NCI-H1436 (cell line): ENCODE measurements at regions not wholly inside any gene's neighbourhood (a gene's known extent, or its start where the extent isn't known, plus 50 kb on each side); places are given as distances from the start of the nearest gene placed in this dataset.

Source experiments
- DNase-seq: peaks from one replicate; lab custom pipeline; 2025; lab: John Stamatoyannopoulos, UW

GRCh38 chr22:48348855-48349254 is 1478.8 kb downstream of the BRD1 start:
- DNase-seq, result no peak

- DNase-seq, result no peak
Observed at GRCh38 chr22:48347311-48347710, 1480.4 kb downstream of the BRD1 start.

DNA sequence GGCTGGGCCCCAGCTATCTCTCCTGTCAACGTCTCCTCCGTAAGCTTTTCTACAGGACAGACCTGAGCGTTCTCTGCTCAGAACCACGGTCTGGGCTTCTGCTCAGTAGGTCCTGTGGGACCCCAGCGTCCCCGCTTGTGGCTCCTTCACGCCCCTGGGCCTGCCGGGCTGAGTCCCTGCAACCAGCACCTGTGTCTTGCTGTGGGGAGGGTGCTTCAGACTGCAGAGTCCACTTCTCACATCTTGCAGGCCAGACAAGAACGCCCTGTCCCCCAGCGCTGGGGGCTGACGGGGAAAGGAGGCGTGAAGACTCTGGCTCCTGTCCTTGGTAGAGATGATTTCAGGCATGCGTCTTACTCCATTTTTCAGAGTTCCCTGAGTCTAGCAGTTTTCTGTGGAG is 1480.8 kb downstream of the BRD1 start:
- DNase-seq, result no peak

- no peak for DNase-seq
Observed at GRCh38 chr22:48346311-48346710, 1481.4 kb downstream of the BRD1 start.

- no peak for DNase-seq
Observed at GRCh38 chr22:48345631-48346030, 1482.0 kb downstream of the BRD1 start.

DNA sequence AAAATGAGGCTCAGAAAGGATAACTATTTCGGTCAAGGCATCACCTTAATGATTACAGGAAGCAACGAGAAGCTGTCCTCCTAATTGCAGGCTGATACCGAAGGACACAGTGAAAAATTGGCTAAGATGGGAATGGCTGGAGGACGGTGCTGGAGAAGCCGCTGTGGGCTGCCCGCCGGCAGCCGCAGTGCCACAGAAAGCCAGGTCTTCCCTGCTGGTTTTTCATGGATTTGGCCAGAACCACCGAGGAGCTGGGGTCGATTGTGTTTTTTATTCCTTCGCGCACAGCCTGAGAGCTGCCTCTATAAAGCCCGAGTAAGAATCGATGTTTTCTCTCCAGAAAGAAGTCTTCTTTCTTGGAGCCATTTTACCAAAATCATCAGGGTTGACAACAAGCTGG is 1484.2 kb downstream of the BRD1 start:
- DNase-seq, result no peak

DNA sequence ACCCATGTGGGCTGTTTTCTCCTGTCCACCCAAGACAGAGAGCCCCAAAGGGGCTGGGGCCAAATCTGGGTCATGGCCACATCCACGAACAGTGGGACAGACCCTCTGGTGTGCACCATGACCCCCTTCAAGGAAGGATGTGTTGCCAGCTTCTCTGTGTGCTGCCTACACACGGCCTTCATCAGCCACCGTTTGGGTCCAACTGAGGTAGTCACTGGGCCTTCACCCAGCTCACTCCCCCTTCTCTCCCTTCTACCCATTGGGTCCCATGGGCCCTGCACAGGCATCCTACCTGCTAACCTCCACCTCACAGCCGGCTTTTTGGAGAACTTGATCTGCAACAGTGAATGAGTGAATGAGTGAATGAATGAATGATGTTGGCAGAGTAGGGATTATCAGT is 1484.9 kb downstream of the BRD1 start:
- no peak for DNase-seq

DNA sequence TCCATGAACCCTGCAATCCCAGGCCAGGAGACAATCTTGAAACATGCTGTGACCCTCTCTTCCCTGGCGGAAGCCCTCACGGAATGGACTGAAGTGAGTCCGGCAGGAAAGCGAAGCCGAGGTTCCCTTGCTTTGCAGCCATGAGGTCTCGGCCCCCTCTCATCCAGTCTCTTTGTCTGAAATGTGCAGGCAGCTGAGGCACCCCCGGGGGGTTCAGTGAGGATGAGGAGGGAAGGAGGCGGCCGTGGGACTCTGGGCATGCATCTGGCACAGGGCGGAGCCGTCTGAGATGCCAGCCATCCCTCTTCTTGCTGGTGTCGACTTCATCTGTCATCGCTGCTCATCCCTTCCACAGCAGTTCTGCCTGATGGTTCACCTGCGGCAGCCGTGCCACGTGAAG is 1485.7 kb downstream of the BRD1 start:
- no peak for DNase-seq

DNA sequence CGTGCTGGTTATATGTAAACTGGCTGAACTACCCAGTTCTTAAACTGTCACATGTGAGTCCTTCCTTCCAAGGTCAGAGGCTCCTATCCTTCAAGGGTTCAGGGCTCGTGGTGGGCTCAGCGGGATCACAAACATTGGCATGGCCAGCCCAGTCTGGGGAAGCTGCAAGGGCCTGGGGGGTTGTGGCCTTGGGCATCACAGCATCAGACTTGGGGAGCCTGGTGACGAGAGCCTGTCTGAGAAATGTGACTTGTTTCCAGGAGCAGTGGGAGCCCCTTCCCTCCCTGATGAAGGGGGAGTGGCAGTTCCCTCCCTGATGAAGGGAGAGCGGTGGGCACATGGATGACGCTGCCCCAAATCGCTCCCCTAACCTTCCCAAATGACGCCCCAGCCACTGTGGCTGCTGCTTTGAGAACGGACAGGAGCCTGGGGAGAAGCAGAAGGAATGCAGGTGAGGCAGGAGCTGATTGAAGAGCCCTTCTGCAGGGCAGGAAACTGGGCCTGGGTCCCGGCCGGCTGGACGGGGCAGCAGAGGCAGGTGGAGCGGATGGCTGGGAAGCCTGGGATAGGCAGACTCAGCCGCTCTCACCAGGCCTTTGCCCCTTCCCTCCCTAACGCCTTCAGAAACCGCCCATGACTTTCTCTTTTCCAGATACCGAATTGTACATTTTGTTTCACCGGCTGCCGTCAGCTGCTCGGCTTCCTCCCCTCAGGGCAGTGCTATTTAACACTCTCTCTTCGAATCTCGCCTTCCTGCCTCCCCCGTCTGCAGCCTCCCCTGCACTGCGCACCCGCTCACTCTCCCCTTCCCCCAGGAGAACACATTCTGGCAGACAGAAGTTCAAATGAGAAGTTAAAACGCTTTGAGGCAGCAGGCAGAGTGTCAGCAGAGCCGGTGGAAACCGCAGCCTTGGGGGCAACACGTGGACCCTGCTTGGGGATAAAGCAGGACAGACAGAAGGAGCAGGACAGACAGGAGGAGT is 1486.7 kb downstream of the BRD1 start:
- DNase-seq, result no peak

GRCh38 chr22:48340191-48340590 is 1487.5 kb downstream of the BRD1 start:
- DNase-seq, result no peak

- DNase-seq, result no peak
Observed at GRCh38 chr22:48338793-48339705, 1488.6 kb downstream of the BRD1 start.

DNA sequence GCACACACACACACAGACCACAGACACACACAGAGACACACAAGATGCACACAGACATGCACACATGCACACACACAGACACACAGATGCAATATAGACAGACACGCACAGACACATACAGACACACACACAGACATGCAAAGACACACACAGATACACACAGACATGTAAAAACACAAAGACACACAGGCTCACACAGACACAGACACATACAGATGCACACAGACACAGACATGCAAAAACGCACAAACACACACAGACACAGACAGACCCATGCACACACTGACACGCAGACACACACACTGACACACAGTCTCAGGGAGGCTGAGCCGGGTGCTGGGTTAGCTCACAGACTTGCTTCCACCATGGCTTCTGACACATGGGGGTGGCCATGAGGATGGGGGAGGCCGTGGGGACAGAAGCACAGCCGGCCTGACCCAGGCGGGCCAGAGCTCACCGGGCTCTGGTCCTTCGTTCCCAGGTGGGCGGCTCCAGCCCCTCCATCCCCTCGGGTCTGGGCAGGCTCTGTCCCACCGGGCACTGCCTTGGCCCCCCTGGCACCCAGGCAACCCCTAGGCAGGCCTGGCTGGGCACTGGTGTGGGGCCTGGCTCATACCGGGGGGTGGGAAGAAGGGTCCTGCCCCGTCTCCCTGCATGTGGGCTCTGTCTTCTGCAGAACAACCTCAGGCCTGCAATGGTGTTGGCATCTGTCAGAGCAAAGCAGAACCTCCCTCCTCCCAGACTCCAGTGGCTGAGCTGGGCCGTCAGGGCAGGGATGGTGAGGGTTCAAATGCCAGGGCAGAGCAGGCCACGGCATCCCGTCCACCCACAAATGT is 1489.5 kb downstream of the BRD1 start:
- DNase-seq, result no peak

GRCh38 chr22:48336339-48337060 is 1491.2 kb downstream of the BRD1 start:
- DNase-seq, result no peak

DNA sequence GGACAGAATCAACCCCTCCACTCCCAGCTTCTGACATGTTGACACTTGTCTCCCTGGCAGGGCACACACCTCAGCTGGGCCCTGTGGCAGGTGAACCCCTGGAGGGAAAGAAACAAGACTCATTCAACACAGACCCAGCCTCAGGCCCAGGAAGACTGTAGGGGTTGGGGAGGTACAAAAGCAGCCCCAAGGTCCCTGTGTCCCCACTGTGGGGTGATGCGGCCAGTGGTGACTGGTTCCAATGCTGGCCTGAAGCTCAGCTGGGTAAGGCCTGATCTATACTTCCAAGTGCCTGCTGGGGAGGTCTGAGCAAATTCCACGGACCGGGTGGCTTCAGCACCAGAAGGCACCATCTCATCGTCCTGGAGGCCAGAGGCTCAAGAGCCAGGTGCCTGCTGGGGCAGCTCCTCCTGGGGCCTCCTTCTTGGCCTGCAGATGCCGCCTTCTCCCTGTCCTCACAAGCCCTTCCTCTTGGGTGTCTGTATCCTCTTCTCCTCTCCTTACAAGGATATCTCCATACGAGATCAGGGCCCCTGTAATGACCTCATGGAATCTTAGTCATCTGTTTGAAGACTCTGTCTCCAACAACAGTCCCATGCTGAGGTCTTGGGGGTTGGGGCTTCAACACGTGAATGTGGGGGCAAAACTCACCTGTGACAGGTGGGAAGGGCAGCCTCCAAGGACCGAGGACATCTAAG is 1492.1 kb downstream of the BRD1 start:
- DNase-seq, result no peak

GRCh38 chr22:48334971-48335370 is 1492.7 kb downstream of the BRD1 start:
- no peak for DNase-seq

DNA sequence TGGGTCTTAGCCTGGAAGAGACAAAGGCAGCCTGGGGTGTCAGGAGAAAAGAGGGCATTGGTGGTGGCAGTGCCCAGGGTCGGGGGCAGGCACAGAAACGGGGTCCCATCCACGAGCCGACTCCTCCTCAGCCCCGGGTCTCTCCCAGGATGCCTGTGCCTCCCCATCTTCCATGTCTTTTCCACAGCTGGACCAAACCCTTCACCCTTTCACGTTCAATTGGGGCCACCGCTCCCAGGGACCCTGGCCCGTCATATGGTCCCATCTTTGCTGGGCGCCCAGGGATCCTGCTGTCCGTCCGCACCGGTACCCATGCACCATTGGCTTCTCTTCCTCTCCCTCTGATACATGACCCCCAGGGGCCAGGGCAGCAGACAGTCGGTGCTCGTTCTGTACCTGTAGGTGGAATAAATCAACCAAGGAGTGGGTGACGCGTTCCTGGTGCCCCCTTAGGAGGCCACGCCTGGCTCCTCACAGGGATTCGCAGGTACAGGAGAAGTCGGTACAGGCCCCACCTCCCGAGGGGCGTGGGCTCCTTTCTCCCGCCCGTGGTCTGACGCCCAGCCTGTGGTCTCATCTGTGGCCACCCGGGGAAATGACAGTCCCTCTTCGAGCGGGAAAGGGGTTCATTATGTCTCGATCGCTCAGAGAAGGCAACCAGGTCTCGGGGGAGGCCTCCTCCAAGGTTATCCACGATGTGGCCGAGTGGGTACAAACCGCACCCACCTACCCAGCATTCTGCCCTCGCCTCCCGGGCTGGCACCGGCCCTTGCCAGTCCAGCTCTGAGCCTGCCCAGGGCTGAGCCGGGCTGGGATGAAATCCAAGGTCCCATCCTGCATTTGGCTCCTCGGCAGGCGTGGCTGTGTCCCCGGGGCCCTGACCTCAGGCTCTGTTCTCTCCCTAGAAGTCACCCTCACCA is 1493.6 kb downstream of the BRD1 start:
- no peak for DNase-seq

- no peak for DNase-seq
Observed at GRCh38 chr22:48333323-48333763, 1494.3 kb downstream of the BRD1 start.

DNA sequence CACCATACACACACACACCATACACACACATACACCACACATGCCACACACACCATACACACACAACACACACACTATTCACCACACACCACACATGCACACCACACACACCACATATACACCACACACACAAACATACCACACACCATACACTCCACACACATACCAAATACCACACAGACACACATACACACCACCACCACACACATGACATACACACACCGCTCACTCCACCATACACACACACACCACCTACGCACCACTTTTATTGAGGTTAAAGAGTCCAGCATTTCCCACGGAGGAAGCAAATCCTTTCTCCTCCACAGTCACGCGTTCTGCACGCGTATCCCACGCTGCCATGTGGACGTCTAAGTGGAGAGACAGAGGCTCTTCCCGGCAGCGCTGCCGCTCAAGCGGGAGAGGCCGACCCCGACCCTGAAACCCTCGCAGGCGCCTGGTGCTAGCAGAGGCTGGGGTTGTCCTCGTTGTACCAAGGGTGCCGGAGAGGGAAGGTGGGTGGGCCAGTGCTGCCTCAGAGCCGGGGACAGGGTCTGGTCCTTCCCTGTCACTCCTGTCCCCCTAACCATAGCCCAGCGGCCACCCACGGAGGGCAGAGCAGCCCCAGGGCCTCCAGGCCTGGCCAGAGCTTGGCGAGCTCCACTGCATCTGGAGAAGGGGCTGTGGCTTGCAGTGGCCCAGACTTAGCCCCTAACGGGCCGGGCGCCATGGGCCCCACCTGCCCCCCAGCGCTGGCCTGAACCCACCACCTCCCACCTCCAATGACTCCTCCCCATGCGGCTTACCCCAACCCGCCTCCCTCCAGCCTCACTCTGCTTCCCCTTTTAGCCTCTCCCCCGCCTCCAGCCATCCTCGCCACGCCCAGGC is 1495.0 kb downstream of the BRD1 start:
- no peak for DNase-seq
